ENCODE measurements at regions not wholly inside any gene's neighbourhood (a gene's known extent, or its start where the extent isn't known, plus 50 kb on each side); places are given as distances from the start of the nearest gene placed in this dataset.
"Not testable (repeated sequence)": the region's sequence is repeated elsewhere in the genome, so short reads cannot be mapped to it uniquely, and the experiment has no call there.

DNA sequence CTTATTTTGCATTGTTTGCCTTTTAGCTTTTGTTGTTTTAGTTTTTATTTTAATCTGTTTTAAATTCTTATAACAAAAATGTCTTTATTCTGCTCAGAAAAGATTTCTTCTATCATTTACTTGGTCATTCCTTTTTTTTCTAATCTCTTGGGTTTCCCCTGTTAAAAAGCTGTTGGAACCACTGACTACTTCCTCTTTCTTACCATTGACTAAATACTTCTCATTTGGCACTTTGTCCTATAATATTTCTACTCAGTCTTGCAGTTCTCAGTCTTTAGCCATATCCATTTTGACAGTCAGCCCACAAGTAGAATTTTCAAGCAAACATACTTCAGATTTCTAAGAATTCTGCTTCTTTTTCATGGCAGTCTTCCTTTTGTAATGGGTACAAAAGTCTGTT lies 567.2 kb downstream of the SATB2 start:
- DNase-seq (ENCODE audit: low read depth, low spot score) = no peak
- in situ Hi-C loops (cut with HindIII; ENCODE audit: low pct_unique_long_range_greater_than_20kb, low sequenced_read_pairs) = no loop called here

DNA sequence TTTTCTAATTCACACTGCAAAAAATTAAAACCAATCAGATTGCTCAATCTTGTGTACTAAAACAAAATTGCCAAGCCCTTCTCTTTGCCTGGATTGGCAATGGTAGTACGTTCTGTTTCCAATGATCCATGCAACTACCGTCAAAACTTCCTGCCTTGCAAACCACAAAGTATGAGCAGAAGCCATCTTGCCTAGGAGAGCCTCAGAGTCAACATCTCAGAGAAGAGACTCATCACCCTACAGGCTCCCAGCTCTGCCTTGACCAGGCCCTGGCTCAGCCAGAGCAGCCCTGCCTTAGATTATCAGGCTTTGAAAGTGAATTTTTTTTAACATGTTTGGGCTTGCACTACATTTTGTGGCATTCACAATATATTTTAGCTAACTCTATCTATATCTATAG lies 574.1 kb downstream of the SATB2 start:
- in situ Hi-C loops (cut with HindIII; ENCODE audit: low pct_unique_long_range_greater_than_20kb, low sequenced_read_pairs) = no loop called here
- DNase-seq (ENCODE audit: low read depth, low spot score) = no peak

DNA sequence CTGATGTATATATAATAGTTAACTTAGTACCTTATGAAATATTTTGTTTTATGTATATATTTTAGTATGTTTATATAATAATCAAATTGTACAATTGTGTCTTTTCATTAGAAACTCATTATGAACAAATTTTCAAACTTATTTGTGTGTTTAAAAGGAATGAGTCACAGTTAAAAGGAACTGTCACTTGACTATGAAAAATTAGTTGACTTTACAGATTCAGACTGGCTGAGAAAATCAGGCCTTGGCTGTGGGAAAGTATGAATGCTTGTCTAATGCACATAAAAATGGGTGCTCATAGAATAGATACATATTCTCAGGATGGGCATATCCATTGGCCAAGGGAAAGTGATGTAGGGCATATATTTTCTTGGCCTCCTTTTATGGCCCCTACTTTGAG lies 576.8 kb downstream of the SATB2 start:
- no peak for DNase-seq (ENCODE audit: low read depth, low spot score)
- in situ Hi-C loops (cut with HindIII; ENCODE audit: low pct_unique_long_range_greater_than_20kb, low sequenced_read_pairs) = no loop called here

DNA sequence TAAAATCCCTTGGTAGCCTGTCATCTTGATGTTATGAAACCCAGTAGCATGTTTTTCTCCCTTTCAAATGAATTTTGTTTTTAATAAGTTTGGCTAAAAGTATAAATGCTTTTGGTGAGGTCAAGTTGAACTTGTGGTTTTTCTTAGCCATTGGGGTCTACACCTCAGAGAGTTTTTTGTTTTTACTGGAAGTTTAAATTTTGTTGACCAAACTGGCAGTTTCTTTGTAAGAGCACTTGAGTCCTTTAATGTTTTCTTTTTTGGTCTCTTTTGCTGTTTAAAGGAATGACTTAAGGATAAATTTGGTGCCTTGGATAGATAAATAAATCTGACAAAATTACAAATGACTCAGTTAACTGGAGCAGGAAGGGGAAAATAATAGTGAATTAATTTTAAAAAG lies 577.3 kb downstream of the SATB2 start:
- DNase-seq (ENCODE audit: low read depth, low spot score) = no peak
- in situ Hi-C loops (cut with HindIII; ENCODE audit: low pct_unique_long_range_greater_than_20kb, low sequenced_read_pairs) = no loop called here

DNA sequence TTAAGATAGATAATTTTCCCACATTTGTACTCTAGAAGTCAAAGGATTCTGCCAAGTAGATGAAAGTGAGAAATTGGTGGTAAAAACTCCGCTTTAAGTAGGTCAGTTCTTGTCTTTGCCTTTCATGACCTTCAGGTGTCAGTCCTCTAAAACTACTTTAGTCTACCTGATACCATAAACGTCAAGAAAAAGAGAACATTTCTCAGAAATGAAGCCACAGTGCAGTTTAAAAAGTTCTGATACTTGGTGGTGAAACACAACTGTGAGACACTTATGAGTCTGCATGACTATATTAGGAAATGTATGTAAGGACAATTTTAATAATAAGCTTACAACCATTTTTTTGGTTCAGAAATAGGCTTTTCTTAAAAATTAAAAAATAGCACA lies 583.3 kb downstream of the SATB2 start:
- no peak for DNase-seq (ENCODE audit: low read depth, low spot score)
- in situ Hi-C loops (cut with HindIII; ENCODE audit: low pct_unique_long_range_greater_than_20kb, low sequenced_read_pairs) = no loop called here

DNA sequence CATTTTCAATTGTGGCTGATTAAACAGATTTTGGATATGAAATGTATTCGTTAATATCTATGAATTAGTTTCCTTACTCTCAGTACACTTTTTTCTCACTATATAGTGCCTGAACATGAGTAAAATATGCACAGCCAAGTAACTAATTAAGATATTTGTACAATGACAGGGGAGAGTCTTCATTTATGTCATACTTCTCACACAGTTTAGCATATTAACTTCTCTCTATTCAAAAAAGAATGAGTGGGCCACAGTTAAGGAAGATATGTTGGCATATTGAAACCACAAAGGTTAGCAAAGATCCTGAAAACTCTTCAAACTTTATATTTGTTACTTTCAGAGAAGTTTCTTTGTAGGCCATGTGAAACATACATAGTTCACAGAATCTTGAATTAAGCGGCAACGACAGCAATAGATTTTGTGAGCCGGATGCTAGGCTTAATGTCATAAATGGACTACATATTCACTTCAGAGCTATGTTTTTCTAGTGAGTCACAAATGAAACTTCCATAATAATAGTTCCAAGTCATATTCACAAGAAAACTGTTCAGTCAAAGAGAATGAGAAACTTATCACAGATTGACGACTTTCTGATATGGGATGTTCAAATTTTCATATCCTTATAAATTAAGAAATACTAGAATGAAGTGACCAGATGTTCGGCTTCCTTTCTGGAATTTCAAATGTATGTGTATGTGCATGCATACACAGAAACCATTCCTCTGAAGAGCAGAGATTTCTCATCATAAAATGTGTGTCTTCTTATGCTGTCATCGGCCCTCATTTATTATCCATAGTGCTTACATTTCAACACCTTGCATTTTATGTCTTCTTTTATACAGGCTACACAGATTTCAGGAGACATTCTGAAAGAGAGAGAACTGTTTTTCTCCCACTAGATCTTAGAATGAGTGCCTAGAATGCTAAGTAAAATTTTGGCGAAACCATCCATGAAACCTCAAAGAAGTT lies 584.0 kb downstream of the SATB2 start:
- in situ Hi-C loops (cut with HindIII; ENCODE audit: low pct_unique_long_range_greater_than_20kb, low sequenced_read_pairs) = no loop called here
- no peak for DNase-seq (ENCODE audit: low read depth, low spot score)

DNA sequence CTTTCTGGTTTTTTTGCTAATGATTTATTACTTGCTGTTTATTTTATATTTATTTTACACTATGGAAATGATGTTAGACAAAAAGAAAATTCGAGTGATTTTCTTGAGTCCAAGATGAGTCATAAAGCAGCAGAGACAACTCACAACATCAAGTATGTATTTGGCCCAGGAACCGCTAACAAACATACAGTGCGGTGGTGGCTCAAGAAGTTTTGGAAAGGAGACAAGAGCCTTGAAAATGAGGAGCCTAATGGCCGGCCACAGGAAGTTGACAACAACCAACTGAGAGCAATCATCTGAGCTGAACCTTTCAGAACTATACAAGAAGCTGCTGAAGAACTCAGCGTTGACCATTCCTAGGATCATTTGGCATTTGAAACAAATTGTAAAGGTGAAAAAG lies 594.1 kb downstream of the SATB2 start:
- in situ Hi-C loops (cut with HindIII; ENCODE audit: low pct_unique_long_range_greater_than_20kb, low sequenced_read_pairs) = no loop called here
- DNase-seq (ENCODE audit: low read depth, low spot score) = no peak

DNA sequence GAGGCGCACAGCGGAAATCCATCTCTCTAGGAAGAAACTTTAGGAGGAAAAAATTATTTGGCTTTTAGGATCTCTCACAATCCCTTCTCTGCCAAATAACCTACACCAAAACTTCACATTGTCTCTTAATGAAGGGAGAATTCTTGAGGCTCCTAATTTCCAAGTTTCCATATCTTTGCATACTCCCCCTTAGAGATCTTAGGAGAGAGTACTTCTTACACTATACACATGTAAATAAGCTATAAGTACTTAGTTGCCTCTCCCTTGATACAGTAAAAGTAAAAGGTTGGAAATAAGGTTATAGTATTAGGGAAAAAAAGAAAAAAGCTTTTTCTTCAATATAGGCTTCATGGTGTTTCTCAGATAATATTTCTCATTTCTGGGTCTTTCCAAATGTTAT lies 596.7 kb downstream of the SATB2 start:
- no peak for DNase-seq (ENCODE audit: low read depth, low spot score)
- in situ Hi-C loops (cut with HindIII; ENCODE audit: low pct_unique_long_range_greater_than_20kb, low sequenced_read_pairs) = no loop called here

DNA sequence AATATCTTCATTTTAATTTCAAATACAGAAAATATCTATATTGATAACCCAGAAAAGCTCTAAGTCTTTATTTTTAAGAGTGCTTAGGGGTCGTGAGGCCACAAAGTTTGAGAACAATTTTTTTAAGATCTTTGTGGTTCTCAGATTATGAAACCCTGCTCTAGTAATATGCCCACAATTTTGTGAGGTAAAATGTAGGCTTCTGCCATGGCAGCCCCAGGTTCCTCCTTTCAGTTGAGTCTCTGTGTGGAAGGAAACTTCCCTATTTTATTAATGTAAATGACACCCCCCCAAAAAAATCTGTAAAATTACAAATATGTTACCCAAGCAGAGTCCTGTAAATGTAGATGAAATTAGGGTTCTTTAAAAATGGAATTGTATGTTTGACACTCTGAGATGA lies 600.5 kb downstream of the SATB2 start:
- in situ Hi-C loops (cut with HindIII; ENCODE audit: low pct_unique_long_range_greater_than_20kb, low sequenced_read_pairs) = no loop called here
- DNase-seq (ENCODE audit: low read depth, low spot score) = no peak

DNA sequence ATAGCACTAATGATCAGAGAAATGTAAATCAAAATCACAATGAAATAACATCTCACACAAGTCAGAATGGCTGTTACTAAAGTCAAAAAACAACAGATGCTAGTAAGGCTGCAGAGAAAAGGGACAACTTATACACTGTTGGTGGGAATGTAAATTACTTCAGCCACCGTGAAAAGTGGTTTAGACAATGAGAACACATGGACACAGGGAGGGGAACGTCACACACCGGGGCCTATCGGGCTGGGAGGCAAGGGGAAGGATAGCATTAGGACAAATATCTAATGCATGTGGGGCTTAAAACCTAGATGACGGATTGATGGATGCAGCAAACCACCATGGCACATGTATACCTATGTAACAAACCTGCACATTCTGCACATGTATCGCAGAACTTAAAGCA lies 602.0 kb downstream of the SATB2 start:
- DNase-seq (ENCODE audit: low read depth, low spot score); in situ Hi-C loops (cut with HindIII; ENCODE audit: low pct_unique_long_range_greater_than_20kb, low sequenced_read_pairs): not testable (repeated sequence)

DNA sequence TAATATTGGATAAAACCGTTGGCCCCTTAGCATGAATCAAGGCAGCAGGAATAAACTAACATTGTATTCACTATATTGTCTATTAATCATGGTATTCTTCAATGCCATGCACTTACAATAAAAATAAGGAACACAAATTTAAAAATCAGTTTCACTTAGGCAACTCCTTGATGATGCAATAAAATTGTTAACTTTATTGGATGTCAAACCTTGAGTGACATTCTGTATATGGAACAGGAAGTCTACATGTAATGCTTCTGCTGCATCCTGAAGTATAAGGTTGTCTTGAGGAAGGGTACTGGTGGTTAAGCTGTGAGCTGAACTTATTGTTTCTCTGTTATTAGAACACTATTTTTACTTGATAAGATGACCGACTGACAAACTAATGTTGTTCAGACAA lies 605.5 kb downstream of the SATB2 start:
- no peak for DNase-seq (ENCODE audit: low read depth, low spot score)
- in situ Hi-C loops (cut with HindIII; ENCODE audit: low pct_unique_long_range_greater_than_20kb, low sequenced_read_pairs) = no loop called here

DNA sequence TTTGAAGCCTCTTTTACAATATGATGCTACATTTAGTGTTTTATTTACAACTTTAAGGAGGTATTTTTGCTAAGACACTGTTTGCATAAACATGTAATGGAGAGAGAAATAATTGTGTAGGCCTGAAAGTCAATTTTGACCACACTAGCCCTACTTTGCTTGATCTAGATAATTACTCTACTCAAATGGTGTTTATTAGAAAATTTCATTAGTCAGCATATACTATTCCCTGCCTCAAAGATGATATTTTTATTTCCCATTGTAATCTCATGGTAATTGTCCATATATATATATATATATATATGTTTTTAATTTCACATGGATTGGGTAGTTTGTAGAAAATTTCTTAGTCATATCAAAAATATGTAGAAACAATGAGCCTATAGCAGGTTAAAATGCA lies 632.2 kb downstream of the SATB2 start:
- in situ Hi-C loops (cut with HindIII; ENCODE audit: low pct_unique_long_range_greater_than_20kb, low sequenced_read_pairs) = no loop called here
- no peak for DNase-seq (ENCODE audit: low read depth, low spot score)

DNA sequence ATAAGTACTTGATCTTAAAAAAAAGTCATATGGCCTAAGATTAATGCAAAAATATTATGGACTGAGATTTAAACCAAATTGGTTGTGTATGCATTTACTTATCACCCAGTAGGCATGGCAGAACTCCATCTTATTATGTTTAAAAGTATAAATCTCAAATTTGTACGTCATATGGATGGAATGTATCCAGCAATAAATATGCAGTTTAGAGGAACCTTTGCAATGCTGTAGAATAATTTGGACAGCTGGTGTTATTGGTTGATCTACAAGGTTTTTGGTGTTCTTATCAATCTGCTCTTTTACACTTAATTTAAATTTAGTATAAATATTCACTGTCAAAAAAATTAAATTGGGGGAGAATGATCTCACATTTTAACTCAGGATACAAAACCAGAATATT lies 640.2 kb downstream of the SATB2 start:
- in situ Hi-C loops (cut with HindIII; ENCODE audit: low pct_unique_long_range_greater_than_20kb, low sequenced_read_pairs) = no loop called here

DNA sequence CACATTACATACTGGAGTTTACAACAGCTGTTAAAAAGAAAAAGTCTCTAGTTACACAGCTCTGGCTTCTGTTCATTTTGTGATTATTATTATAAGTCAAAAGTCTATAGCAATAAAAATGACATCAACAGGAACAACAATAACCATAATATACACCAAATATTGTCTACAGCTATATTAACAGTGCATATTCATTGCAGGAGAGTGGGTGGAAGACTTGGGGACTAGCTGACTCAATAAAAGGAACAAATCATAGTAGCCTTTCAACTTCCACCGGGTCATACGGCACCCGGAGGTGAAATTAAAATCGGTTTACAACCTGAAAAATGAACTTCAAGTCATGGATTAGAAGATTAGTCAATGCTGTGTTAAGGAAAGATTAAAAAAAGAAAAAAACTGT lies 642.1 kb downstream of the SATB2 start:
- in situ Hi-C loops (cut with HindIII; ENCODE audit: low pct_unique_long_range_greater_than_20kb, low sequenced_read_pairs) = no loop called here
- DNase-seq (ENCODE audit: low read depth, low spot score) = no peak

More for the DNA sequence above, 640.2 kb downstream of the SATB2 start:
- no peak for DNase-seq (ENCODE audit: low read depth, low spot score)

DNA sequence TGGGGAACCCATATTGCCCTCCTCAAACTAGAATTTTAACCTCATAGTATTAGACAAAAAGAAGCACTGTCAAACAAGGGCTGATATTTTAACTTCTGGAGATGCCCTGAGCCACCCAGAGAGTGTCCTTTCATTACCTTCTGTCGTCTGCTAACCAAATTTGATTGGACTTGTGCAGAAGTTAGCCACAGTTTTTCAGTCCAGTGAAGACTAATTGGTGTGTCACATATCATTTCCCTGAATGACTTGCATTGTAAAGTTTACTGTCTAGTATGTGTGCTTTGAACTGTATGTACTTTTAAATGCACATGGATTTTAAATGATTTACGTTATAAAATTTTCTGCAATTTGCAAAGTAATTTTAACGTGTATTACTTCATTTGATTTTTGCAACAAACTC lies 646.5 kb downstream of the SATB2 start:
- no peak for DNase-seq (ENCODE audit: low read depth, low spot score)
- in situ Hi-C loops (cut with HindIII; ENCODE audit: low pct_unique_long_range_greater_than_20kb, low sequenced_read_pairs) = no loop called here

DNA sequence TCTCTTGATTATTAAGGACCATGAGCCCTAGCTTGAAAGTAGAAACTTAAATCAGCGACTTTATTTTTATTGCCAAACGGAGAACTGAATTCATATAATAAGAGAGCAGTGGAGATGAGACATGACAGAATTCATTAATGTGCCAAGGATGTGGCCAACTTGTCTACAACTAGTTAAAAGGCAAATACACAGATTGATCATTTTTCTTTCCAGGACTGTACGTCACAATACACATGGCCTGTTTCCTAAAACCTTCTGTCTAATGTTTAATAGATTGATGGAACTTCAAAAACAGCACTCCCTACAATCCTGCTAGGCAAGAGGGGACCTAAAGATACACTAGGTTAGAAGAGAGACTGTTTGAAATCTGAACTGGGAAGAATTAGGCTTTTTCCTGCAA lies 647.8 kb downstream of the SATB2 start:
- no peak for DNase-seq (ENCODE audit: low read depth, low spot score)
- in situ Hi-C loops (cut with HindIII; ENCODE audit: low pct_unique_long_range_greater_than_20kb, low sequenced_read_pairs) = no loop called here

DNA sequence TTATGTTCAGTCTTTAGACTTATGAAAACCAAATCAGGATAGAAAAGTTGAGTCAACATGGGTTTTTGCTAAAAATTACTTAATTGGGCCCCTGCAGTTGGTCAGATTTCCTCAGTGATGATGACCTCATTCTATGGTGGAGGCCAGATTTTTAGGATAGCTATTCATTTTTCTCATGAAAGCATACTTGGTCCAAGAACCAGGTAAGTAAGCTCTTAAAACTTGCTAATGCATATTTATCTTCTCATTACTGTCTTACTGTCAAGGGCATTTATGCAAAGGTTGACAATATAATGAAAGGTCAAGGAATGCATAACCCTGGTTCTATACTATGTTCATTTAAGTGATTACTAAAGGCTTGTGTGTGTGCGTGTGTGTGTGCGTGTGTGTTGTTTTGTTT lies 650.6 kb downstream of the SATB2 start:
- in situ Hi-C loops (cut with HindIII; ENCODE audit: low pct_unique_long_range_greater_than_20kb, low sequenced_read_pairs) = no loop called here
- DNase-seq (ENCODE audit: low read depth, low spot score) = no peak

DNA sequence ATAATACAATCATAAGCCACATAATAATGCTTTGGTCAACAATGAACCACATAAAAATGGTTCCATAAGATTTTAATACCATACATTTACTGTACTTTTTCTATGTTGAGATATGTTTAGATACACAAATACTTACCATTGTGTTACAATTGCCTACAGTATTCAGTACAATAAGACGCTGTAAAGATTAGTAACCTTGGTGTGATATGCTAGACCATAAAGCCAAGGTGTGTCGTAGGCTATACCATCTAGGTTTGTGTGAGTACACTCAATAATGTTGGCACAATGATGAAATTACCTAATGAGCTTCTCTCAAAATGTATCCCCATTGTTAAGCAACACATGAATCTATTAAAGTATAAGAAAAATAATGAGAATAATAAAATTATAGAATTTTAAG lies 662.3 kb downstream of the SATB2 start:
- in situ Hi-C loops (cut with HindIII; ENCODE audit: low pct_unique_long_range_greater_than_20kb, low sequenced_read_pairs) = no loop called here

DNA sequence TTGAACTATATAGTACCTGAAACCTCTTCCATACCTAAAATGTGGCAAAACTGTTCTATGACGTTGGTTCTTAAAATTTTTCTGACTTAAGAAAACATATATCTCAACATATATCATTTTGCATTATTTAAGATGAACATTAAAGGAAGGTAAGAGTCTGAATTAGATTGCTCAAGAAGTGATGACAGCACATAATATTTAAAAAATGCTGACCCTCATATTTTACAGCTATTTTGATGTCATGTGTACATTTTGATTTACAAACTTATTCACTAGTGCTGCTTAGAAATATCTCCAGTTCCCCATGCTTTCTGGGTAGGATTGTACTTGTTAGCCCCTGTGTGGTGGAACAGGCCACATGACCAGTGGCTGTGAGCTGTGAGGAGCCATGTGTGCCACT lies 666.1 kb downstream of the SATB2 start:
- no peak for DNase-seq (ENCODE audit: low read depth, low spot score)
- in situ Hi-C loops (cut with HindIII; ENCODE audit: low pct_unique_long_range_greater_than_20kb, low sequenced_read_pairs) = no loop called here

More for the DNA sequence above, 662.3 kb downstream of the SATB2 start:
- DNase-seq (ENCODE audit: low read depth, low spot score) = no peak

DNA sequence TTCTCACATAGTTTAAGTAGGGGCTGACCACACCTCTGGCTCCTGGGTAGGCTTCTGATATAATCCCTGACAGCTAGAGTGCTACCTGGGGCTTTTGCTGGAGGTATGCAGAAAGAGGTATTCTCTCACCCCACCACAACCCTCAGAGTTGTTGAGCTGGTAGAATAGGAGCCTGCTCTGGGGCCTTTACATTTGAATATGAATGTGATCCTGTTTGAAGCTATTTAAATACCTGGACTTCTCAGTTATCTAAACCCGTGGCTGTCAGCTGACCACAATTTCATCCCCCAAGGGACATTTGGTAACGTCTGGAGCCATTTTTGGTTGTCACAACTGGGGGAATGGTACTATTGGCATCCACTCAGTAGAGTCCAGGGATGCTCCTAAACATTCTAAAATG lies 669.1 kb downstream of the SATB2 start:
- in situ Hi-C loops (cut with HindIII; ENCODE audit: low pct_unique_long_range_greater_than_20kb, low sequenced_read_pairs) = no loop called here
- DNase-seq (ENCODE audit: low read depth, low spot score) = no peak

All from SK-MEL-5 (cell line).